Brain microvascular endothelial cell (primary cell): ENCODE measurements at regions not wholly inside any gene's neighbourhood (a gene's known extent, or its start where the extent isn't known, plus 50 kb on each side); places are given as distances from the start of the nearest gene placed in this dataset.

Source experiments
- DNase-seq: peaks from one replicate; pipeline ENCODE4 v3.0.0-alpha.2; 2020
- H3K27ac ChIP-seq: fragments of 250-450 bp; sonication (Bioruptor Pico); 2 replicates; pipeline ENCODE4 v1.5.1; 2020; ENCODE audit warnings: mild to moderate bottlenecking, moderate library complexity
- H3K27me3 ChIP-seq: fragments of 250-450 bp; sonication (Bioruptor Pico); replicated peaks from 2 replicates; pipeline ENCODE4 v1.5.1; 2020; ENCODE audit warnings: mild to moderate bottlenecking
- H3K36me3 ChIP-seq: fragments of 250-450 bp; sonication (Bioruptor Pico); replicated peaks from 2 replicates; pipeline ENCODE4 v1.5.1; 2020; ENCODE audit warnings: mild to moderate bottlenecking
- H3K4me3 ChIP-seq: 2 replicates; pipeline ENCODE4 v1.5.1; 2011; ENCODE audit warnings: low read depth, mild to moderate bottlenecking, control low read depth, low read length, moderate library complexity
- in situ Hi-C: cut with HindIII; loops from 2 replicates; pipeline ENCODE4 v1.10.0; 2017; ENCODE audit warnings: low sequenced_read_pairs, low pct_ligation_motif_present
- TF ChIP-seq, protein P1 (sequence below): IDR thresholded peaks from 2 replicates; pipeline ENCODE4 v1.5.1; 2011; ENCODE audit warnings: low read depth, mild to moderate bottlenecking, moderate library complexity, low read length, control low read depth, inconsistent platforms; ENCODE audit errors: missing control alignments

DNA sequence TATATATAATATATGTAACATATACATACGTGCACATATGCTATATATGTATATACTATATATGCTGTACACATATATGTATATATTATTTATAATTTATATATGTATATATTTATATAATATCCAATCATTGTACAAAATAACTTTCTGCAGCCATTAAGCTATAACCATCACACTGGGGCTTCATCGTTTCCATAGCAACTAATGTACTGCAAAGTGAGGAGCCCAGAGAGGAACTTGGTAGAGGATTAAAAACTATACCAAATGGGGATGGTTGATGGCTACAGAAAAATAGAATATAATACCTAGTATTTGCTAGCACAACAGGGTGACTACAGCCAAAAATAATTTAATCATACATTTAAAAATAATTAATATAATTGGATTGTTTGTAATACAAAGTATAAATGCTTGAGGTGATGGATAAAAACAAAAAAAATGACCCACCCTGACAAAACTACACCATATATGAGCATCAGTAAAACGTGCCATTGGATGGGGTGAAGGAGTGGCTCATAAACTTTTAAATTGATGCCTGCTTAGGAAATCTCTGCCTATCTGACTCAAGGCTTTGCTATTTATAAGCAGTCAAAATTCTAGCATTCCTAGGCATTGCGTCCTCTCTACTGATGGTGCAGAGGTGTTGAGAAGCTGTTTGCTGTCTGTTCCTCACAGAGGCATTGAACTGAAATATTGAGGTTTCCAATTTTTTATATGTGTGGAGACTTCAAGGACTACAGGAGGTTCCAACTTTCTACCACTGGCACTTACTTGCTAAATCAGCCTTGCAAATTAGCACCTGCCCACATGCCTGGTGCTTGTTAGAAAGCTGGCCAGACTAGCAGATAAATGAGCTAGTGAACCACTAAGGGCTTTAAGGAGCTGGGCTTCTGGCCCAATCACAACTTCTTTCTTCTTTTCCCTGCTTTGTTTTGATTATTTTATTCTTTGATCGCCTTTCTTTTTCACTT lies 190.1 kb downstream of the SCP2D1 start:
- Histone ChIP-seq H3K4me3 (no peak overlapping the region), H3K27me3 (no peaks in the 10 kb centered on the region), H3K27ac (no peak overlapping the region), H3K36me3 (no peaks in the 10 kb centered on the region)
- in situ Hi-C loops: no loop called here
- DNase-seq: no peak
- TF ChIP-seq, protein P1, sequence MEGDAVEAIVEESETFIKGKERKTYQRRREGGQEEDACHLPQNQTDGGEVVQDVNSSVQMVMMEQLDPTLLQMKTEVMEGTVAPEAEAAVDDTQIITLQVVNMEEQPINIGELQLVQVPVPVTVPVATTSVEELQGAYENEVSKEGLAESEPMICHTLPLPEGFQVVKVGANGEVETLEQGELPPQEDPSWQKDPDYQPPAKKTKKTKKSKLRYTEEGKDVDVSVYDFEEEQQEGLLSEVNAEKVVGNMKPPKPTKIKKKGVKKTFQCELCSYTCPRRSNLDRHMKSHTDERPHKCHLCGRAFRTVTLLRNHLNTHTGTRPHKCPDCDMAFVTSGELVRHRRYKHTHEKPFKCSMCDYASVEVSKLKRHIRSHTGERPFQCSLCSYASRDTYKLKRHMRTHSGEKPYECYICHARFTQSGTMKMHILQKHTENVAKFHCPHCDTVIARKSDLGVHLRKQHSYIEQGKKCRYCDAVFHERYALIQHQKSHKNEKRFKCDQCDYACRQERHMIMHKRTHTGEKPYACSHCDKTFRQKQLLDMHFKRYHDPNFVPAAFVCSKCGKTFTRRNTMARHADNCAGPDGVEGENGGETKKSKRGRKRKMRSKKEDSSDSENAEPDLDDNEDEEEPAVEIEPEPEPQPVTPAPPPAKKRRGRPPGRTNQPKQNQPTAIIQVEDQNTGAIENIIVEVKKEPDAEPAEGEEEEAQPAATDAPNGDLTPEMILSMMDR: no peak

DNA sequence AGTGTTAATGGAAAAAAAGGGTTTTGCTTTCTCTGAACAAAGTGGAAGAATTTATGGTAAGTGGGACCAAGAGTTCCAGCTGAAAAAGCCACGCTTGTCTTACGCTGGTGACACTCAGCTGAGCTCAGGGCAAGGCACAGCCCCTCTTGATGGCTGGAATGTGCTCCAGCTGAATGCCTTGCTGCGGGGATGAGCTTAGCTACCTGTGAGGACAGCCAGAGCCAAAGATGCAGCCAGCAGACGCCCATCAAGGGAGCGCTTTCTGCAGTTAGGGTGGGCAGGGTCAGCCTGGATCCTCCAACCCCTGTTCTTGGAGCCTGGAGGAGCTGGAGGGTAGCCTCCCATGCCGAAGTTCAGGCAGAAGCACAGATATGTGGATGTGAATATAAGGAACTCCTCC lies 191.4 kb downstream of the SCP2D1 start:
- in situ Hi-C loops: no loop called here
- Histone ChIP-seq H3K27ac (no peak overlapping the region), H3K4me3 (no peak overlapping the region), H3K36me3 (no peaks in the 10 kb centered on the region), H3K27me3 (no peaks in the 10 kb centered on the region)
- DNase-seq: no peak
- TF ChIP-seq, protein P1: no peak

DNA sequence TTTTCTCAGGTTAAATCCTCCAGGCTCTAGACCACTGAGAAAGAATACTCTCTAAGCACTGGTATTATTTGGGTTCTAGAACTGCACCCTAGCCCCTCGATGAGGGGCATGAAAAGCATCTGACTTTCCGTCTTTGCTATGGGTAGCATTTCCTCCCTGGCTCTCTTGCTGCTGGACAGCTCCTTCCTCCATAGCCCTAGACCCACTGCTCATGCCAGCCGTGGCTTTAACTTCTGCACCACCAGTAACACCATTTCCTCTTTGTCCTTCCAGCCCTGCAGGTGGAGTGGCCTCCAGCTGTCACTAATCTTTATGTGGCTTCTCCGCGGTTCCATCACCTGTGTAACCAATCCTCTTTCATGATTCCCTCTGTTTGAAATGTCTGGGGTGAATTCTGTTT lies 194.9 kb downstream of the SCP2D1 start:
- H3K4me3 ChIP-seq: no peak overlapping the region
- DNase-seq: no peak
- H3K27me3 ChIP-seq: no peaks in the 10 kb centered on the region
- TF ChIP-seq, protein P1: no peak
- in situ Hi-C loops: no loop called here
- H3K27ac ChIP-seq: no peak overlapping the region
- no peaks in the 10 kb centered on the region for H3K36me3 ChIP-seq

GRCh38 chr20:19009081-19009688 lies 195.6 kb downstream of the SCP2D1 start:
- Histone ChIP-seq H3K4me3 (no peak overlapping the region), H3K27ac (no peak overlapping the region), H3K27me3 (no peaks in the 10 kb centered on the region), H3K36me3 (no peaks in the 10 kb centered on the region)
- TF ChIP-seq, protein P1: no peak
- DNase-seq: no peak
- in situ Hi-C loops: no loop called here

- in situ Hi-C loops: no loop called here
- TF ChIP-seq, protein P1: no peak
- no peaks in the 10 kb centered on the region for H3K27me3 ChIP-seq
- H3K27ac ChIP-seq: no peak overlapping the region
- DNase-seq: no peak
- H3K4me3 ChIP-seq: no peak overlapping the region
- no peaks in the 10 kb centered on the region for H3K36me3 ChIP-seq
These were observed 199.1 kb downstream of the SCP2D1 start for GRCh38 chr20:19012676-19013075.
